ENCODE measurements at regions not wholly inside any gene's neighbourhood (a gene's known extent, or its start where the extent isn't known, plus 50 kb on each side); places are given as distances from the start of the nearest gene placed in this dataset.

- Histone ChIP-seq H3K9me3 (no peaks in the 10 kb centered on the region), H3K36me3 (no peaks in the 10 kb centered on the region), H3K27ac (no peak overlapping the region), H3K27me3 (no peaks in the 10 kb centered on the region), H3K4me1 (no peaks in the 10 kb centered on the region), H3K4me3 (no peak overlapping the region)
- DNase-seq (ENCODE audit: low spot score in 2 of 2): no peak
- TF ChIP-seq CTCF (IDR thresholded peaks at IDR 0.05): no peak
- intact Hi-C loops (cut with DNase I): no loop called here
Observed at GRCh38 chr19:31023038-31023437, 326.2 kb downstream of the TSHZ3 start.

- Histone ChIP-seq H3K4me1 (no peaks in the 10 kb centered on the region), H3K27ac (no peak overlapping the region), H3K36me3 (no peaks in the 10 kb centered on the region), H3K27me3 (no peaks in the 10 kb centered on the region), H3K9me3 (no peaks in the 10 kb centered on the region), H3K4me3 (no peak overlapping the region)
- DNase-seq (ENCODE audit: low spot score in 2 of 2): no peak
- TF ChIP-seq CTCF (IDR thresholded peaks at IDR 0.05): no peak
- intact Hi-C loops (cut with DNase I): no loop called here
Observed at GRCh38 chr19:31018936-31019335, 330.3 kb downstream of the TSHZ3 start.

- intact Hi-C loops (cut with DNase I): no loop called here
- no peak for TF ChIP-seq CTCF (IDR thresholded peaks at IDR 0.05)
Observed at GRCh38 chr19:31015778-31016177, 333.5 kb downstream of the TSHZ3 start.

GRCh38 chr19:31014668-31015067 lies 334.6 kb downstream of the TSHZ3 start:
- intact Hi-C loops (cut with DNase I): no loop called here
- no peak for DNase-seq (ENCODE audit: low spot score in 2 of 2)
- Histone ChIP-seq H3K4me1 (no peaks in the 10 kb centered on the region), H3K27ac (no peak overlapping the region), H3K9me3 (no peaks in the 10 kb centered on the region), H3K36me3 (no peaks in the 10 kb centered on the region), H3K27me3 (no peaks in the 10 kb centered on the region), H3K4me3 (no peak overlapping the region)
- TF ChIP-seq CTCF (IDR thresholded peaks at IDR 0.05): no peak

More at GRCh38 chr19:31015778-31016177, 333.5 kb downstream of the TSHZ3 start:
- Histone ChIP-seq H3K27ac (no peak overlapping the region), H3K4me1 (no peaks in the 10 kb centered on the region), H3K9me3 (no peaks in the 10 kb centered on the region), H3K27me3 (no peaks in the 10 kb centered on the region), H3K4me3 (no peak overlapping the region), H3K36me3 (no peaks in the 10 kb centered on the region)
- DNase-seq (ENCODE audit: low spot score in 2 of 2): no peak

- H3K4me3 ChIP-seq: no peak overlapping the region
- no peak overlapping the region for H3K27ac ChIP-seq
- no peaks in the 10 kb centered on the region for H3K4me1 ChIP-seq
- H3K9me3 ChIP-seq: no peaks in the 10 kb centered on the region
- H3K36me3 ChIP-seq: no peaks in the 10 kb centered on the region
- intact Hi-C loops (cut with DNase I): no loop called here
- H3K27me3 ChIP-seq: no peaks in the 10 kb centered on the region
- TF ChIP-seq CTCF (IDR thresholded peaks at IDR 0.05): no peak
- no peak for DNase-seq (ENCODE audit: low spot score in 2 of 2)
Observed at GRCh38 chr19:31013384-31014020, 335.7 kb downstream of the TSHZ3 start.

All from ascending aorta (tissue), 2 donors.